CD4-positive, alpha-beta T cell treated with Interleukin-10 for 1 hour (primary cell): ENCODE measurements at regions not wholly inside any gene's neighbourhood (a gene's known extent, or its start where the extent isn't known, plus 50 kb on each side); places are given as distances from the start of the nearest gene placed in this dataset.
"Not testable (repeated sequence)": the region's sequence is repeated elsewhere in the genome, so short reads cannot be mapped to it uniquely, and the experiment has no call there.

Source experiments
- DNase-seq: peaks from one replicate; pipeline ENCODE4 v3.0.0-alpha.2; 2020

DNA sequence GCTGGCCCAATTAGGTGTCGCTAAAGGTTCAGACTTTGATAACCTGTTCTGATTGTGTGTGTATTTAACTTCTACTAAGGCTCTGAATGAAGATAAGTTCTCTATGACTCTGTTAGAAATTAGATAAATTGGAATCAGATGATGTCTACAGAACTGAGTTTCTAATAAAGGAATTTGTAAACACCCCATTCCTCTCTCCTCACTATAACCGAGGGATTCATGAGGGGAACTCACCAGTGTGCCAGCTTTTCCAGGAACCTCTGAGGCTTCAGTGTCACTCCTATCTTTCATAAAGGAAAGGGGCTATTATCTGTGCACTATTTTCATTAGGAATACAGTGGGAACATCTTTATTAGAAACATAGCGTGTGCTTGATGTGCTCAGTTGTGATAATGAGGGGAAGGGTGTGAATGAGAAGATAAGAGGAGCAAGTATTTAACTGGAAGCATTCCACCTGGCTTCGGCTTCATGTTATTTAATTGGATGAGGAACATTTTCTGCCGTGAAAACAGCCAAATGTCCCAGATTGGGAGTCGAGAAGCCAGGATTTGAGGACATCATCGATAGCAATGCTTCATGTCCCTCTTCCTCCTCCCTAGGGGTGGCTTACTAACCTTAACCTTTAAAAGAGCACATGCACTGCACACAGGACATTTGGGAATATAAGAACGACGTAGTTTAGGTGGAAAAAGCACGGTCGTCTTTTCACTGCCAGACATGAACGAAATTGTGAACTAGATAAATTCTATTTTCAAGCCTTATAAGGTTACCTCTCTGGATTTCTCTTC lies 84.8 kb upstream of the TCF4 start:
- DNase-seq = no peak

DNA sequence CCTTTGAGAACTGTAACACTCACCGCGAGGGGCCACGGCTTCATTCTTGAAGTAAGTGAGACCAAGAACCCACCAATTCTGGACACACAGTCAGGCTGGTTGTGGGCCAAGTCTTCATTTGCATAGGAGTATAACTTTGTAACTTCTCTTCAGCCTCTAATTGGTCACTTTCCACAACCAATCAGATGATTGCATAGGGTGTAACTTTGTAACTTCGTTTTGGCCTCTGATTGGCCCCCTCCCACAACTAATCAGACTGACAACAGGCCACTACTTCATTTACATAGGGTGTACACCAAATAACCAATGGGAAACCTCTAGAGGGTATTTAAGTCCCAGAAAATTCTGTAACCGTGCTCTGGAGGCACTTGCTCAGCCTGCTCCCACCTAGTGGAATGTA lies 77.5 kb upstream of the TCF4 start:
- DNase-seq = no peak

DNA sequence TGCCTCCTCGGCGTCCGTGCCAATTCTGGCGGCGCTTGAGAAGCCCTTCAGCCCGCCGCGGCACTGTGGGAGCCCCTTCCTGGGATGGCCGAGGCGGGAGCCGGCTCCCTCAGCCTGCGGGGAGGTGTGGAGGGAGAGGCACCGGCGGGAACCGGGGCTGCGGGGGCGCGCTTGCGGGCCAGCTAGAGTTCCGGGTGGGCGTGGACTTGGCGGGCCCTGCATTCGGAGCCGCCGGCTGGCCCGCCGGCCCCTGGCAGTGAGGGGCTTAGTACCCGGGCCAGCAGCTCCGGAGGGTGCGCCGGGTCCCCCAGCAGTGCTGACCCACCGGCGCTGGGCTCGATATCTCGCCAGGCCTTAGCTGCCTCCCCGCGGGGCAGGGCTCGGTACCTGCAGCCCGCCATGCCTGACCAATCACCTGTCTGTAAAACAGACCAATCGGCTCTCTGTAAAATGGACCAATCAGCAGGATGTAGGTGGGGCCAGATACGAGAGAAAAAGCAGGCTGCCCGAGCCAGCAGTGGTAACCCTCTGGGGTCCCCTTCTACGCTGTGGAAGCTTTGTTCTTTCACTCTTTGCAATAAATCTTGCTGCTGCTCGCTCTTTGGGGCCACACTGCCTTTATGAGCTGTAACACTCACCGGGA lies 76.9 kb upstream of the TCF4 start:
- not testable (repeated sequence) for DNase-seq

DNA sequence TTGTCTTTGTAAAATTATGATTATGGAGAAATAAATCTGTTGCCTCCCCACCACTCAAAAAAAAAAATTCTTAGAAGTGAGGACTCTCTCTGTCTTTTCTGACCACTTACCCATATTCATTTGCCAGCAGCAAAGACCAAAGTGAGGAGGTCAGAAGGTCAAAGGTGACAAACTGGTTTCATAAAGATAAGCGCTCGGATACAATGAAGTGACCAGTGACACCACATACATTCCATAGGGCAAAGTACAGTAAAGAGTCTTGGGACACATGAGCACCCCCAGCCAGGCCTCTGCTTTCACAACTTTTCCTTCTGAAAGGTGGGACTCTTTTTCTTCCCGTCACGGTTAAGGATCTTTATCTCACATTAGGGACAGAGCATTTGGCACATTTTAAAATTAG lies 75.9 kb upstream of the TCF4 start:
- no peak for DNase-seq

DNA sequence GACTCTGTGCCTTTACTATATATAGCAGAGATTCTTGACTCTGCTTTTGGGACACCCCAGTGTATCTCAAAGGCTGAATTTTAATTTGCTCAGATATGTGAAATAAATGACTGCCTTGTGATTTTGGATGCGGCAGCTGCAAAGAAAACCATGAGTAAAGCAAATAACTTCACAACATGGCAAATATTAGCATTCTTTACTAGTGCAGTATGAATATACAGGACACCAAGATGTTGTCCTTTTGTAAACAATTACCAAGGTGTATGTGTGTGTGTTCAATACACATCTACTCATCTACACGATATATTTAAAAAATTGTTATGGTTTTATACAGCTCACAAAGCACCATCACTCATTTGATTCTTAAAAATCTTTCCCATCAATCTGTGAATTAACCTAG lies 70.6 kb upstream of the TCF4 start:
- DNase-seq = no peak

DNA sequence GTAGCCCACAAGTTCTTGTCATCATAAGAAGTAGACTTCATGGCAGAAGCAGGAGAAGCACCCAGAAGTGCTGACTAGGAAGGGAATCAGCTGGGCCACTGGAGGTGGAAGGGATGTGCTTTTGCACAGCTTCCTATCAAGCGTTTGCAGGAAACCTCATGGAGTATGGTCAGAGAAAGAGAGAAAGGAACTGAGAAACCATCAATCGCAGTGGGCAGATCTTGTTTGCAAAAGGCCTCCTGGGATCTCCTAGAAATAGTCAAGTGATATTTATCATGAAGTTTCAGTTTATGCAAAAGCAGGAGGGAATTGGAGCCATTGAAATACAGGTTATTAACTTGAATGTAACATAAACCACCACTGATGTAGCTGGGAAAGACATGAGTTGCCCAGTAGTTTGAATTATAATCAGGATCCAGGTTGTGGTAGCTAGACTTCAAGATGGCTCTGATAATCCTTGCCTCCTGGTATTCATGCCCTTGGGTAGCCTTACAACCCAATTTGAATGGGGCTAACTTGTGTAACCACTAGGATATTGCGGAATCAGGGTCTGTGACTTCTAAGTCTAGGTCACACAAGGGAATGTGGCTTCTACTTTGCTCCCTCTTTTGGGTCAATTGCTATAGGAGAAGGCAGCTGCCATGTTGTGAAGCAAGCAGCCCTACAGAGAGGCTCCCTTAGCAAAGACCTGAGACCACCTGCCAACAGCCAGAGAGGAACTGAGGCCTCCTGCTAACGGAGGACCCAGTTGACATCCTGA lies 69.8 kb upstream of the TCF4 start:
- DNase-seq = no peak

DNA sequence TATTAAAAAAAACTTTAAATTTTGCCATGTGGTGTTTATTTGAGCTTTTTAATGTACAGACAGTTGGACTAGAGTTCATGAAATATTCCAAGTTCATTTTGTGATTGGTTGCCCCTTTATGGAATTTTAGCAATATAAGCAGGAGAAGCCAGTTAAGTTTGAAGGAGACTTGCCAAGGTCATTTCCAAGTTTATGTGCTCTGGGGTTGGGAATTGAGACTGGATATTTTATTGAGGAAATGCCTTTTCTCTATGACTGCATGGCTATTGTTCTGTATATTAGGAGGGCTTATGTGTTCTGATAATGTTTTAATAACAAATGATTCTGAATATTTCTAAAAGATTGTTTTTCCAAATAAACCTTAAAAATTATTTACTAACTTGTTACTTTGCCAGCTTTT lies 67.0 kb upstream of the TCF4 start:
- DNase-seq = no peak

DNA sequence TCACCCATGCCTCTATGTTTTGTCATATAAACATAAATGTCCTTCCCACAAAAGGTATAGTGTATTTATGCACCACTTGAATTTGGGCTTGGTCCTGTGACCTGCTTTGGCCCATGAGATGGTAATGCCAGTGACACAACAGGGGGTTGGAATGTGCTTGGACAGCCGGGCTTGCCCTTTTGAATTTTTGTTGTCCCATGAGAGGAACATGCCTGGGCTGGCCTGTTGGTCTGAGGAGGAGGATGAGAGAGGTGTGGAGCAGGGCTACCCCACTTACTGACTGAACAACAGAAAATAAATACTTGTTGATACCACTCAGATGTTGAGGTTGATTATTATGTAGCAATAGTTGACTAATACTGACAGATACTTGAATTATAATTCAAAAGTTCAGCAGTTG lies 63.2 kb upstream of the TCF4 start:
- no peak for DNase-seq

DNA sequence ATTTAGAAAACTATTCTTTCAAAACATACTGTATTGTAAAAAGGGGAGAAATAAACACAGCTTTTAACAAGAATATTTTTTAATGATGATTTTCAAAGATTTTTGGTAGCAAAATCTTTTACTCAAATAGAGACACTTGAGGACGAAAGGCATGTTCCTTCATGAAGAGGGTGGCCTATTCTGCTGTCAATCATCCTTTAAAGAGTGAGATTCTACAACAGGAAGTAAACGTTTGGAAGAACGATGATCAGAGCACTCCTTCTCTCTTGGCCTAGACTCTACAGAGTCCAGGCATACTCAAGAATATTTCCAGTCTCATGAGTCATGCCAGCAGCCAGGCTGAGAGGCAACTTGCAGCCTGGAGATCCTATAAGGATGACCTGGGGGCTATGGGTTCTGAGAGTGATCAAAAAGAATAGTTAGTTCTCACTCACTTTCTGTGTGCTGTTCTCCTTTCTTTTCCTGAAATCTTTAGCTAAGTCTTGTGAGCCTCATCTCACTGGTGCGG lies 62.4 kb upstream of the TCF4 start:
- DNase-seq = no peak

DNA sequence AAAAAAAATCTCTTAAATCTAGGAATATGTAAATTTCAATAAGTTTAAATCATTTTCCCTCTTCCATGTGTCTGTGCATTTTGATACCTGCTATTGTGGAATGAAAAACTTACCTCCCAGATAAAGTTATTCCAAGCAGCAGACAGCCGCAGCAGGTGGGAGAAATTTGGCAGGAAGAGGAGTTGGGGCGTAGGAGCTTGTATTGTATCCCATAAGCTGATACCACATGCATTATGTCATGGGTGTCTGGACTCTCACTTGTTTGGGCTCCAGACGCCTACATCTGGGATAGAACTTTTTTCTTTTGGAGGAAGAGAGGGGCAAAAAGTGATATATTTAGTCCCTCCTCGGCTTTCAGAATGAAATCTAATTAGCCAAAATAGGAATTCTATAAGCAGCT lies 59.3 kb upstream of the TCF4 start:
- DNase-seq = no peak

DNA sequence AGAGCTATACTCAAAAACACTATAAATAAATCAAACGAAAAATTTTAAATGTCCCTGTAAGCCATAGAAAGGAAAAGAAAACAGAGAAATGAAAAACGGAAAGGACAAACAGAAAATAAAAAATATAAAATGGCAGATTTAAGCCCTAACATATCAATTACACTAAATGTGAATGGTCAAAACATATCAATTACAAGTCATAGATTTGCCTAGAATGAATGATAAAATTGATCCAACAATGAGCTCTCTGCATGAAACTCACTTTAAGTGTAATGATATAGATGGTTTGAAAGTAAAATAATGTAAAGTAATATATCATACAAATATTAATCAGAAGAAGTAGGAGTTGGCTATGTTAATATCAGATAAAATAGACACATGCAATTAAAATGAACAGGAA lies 54.2 kb upstream of the TCF4 start:
- DNase-seq = no peak

DNA sequence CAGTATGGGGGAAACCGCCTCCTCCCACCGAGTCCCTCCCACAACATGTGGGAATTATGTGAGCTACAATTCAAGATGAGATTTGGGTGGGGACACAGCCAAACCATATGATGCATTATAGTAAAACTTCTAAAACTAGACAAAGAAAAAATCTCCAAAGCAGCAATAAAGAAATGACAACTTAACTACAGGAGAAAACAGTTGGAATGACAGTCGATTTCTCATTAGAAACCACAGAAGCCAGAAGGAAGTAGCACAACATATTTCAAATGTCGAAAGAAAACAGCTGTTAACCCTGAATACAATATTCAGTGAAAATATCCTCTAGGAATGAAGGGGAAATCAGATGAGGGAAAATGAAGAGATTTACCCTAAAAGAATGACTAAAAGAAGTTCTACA lies 53.5 kb upstream of the TCF4 start:
- DNase-seq = no peak
